Stimulated activated naive CD4-positive, alpha-beta T cell treated with Interleukin-2 at 50 U/mL for 16 hours (primary cell): ENCODE measurements at regions not wholly inside any gene's neighbourhood (a gene's known extent, or its start where the extent isn't known, plus 50 kb on each side); places are given as distances from the start of the nearest gene placed in this dataset.
"Not testable (repeated sequence)": the region's sequence is repeated elsewhere in the genome, so short reads cannot be mapped to it uniquely, and the experiment has no call there.

Experiments used
- DNase-seq: peaks from one replicate; lab custom pipeline; 2025; lab: John Stamatoyannopoulos, UW

- no peak for DNase-seq
Observed at GRCh38 chr11:8772571-8773519, 90.3 kb downstream of the RPL27A start.

- DNase-seq: no peak
Observed at GRCh38 chr11:8773916-8774539, 91.4 kb downstream of the RPL27A start.

- DNase-seq: not testable (repeated sequence)
Observed at GRCh38 chr11:8774916-8775315, 92.3 kb downstream of the RPL27A start.

GRCh38 chr11:8775332-8775731 is 92.7 kb downstream of the RPL27A start:
- DNase-seq: no peak

GRCh38 chr11:8775734-8776133 is 93.1 kb downstream of the RPL27A start:
- DNase-seq: no peak

GRCh38 chr11:8776209-8776608 is 93.6 kb downstream of the RPL27A start:
- no peak for DNase-seq

DNA sequence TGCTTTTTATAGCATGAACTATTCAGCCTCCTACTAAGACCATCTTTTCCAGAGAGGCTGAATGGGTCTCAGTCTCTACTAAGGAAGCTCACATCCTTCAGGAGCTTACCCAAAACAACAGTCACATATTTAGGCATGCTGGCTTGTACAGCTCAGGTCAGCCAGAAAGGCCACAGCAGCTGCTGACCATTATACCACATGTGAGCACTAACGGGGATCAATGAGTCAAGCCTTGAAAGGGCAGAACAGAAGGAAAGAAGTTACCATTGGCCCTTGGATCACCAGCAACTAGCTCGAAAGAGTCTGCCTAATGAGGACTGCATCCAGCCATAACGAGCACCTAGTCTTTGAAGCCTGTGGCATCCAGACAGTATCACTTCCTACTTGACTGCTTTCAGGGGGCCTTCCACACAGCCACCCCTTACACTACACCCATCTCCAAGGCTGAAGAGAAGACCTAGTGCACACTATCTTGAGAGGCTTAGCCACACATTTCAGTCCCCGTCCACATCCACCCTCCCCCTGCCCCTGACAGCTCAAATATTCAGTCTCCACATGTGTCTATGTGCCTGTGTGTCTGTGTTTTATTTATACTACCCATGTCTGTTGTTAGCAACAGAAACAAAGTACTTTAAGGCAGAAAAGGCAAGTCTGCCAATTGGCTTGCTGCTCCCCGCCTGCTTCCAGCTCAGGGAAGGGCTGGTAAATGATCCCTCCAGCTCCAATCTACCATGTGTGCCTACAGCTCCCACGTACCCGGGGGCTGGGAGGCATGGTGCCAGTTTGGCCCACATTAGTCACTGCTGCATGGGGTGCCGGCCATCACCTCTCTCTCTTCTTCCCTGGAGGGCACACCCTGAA is 95.5 kb downstream of the RPL27A start:
- DNase-seq: no peak

GRCh38 chr11:8779107-8779506 is 96.5 kb downstream of the RPL27A start:
- no peak for DNase-seq

DNA sequence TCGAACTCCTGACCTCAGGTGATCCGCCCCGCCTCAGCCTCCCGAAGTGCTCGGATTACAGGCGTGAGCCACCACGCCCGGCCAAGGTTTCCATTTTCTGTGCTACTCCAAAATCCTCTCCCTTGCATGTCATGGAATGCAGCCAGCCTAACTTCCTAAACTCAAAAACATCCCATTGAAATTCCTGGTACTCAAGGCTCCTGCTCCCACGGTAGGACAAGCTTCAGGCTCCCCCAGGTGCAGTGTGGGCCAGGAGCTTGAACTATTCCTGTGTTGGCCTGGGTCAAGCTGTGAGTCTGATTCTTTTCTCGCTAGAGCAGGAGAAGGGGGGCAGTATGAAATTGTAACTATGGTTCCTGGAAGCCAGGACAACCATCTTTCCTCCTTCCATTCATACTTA is 97.1 kb downstream of the RPL27A start:
- DNase-seq: no peak

DNA sequence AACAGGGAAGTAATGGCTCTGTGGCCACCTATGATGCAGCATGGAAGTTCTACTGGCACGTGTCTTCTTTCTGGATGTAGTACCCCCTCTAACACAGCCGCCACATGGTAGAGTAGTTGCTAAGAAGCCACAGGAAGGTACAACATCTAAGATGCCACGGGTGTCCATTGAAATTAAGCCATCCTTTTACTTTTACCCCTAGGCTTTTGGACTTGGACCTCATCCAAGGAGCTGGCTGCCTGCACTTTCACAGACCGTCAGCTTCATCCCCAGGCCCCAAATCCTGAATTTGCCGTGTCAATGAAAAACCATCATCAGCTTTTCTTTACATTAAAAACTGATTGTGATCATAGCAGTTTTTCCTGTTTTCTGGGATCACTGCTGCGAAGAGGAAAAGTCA is 102.4 kb downstream of the RPL27A start:
- no peak for DNase-seq

- DNase-seq: no peak
Observed at GRCh38 chr11:8785457-8785856, 102.9 kb downstream of the RPL27A start.

DNA sequence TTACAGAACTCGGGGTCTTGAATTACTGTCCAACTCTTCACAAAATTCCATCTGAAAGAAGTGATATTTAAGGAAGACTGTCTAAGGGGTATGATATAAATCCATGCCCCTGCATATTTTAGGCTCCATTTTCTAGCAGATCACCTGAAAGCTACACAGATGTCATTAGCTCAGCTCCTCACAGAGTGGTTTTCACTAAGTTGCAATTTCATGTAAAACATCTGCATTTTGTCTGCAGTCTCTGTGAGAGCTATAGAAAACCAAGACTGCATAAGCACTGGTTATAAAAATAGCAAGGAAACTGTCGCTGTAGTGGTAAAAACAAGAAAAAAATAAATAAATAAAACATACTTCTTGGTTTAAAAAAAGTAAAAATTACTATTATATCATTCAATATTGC is 103.4 kb downstream of the RPL27A start:
- no peak for DNase-seq

DNA sequence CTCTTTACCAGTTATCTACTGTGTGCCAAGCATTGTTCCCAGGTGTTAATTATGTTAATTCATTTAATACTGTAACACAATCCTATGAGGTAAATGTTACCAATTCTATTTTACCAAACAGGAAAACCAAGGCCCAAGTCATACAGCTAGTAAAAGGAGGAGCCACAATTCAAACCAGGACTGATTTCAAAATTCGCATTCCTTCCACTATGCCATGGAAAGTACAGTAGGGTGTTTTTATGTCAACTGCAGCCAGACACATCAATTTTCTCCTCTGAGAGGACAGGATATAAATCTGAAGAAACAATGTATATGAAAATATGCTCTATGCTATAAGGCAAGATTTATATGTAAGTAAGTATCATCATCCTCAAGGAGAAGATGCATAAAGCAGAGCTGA is 104.3 kb downstream of the RPL27A start:
- DNase-seq: no peak

GRCh38 chr11:8787372-8787771 is 104.8 kb downstream of the RPL27A start:
- DNase-seq: no peak

DNA sequence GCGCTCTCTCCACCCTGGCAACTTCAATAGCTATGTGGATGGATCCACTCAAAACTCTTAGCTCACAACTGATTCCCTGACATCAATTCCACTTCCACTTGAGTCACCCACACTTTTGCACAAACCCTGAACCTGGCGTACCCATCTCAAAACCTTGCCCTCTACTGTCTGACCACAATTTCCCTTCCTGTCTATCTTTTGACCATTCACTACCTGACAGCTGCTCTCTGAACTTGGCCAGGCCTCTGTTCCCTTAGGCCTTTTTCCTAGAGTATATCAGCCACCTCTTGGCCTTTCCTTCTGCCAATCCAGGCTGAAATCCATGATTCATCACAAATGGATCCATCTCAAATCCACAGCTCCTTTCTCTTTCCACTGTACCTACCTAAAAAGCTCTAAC is 106.0 kb downstream of the RPL27A start:
- no peak for DNase-seq

DNA sequence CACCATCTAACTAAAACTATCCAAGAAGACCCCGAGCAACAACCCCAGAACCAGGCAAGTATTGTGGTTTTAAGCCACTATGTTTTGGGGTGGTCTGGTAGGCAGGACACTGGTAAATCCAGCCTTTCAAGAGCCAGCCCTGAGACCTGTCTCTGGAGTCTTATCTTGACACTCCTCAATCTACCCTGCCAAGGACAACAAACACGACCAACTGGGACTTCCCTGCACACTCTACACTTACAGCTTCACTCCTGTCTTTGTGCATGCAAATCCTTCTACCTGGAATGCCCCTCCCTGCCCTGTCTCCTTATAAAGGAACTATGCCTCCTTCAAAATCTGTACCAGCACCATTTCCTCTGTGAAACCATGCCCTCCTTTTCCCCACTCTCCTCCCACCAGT is 107.3 kb downstream of the RPL27A start:
- no peak for DNase-seq

- no peak for DNase-seq
Observed at GRCh38 chr11:8790968-8791367, 108.4 kb downstream of the RPL27A start.

- no peak for DNase-seq
Observed at GRCh38 chr11:8792710-8793109, 110.1 kb downstream of the RPL27A start.

- DNase-seq: no peak
Observed at GRCh38 chr11:8793114-8793777, 110.7 kb downstream of the RPL27A start.

DNA sequence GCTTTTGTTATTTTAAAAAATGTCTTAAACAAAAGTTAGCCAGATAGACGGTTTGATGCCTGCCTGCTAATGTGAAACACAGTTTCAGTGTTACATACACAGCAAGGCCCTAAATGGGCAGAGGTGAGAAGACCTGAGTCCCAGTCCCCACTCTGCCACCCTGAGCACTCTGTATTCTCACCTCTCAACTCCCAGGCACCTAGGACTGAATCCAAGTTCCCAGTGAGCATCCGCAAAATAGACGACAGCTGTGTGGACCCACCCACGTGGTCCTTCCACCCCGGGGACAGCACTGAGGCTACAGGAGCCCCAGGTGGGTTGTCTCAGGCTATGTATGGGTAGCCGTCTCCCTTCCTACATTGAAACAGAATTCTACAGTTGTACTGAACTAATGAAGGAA is 111.5 kb downstream of the RPL27A start:
- DNase-seq: no peak

GRCh38 chr11:8794677-8795103 is 112.1 kb downstream of the RPL27A start:
- DNase-seq: no peak

GRCh38 chr11:8796941-8797340 is 114.0 kb upstream of the AKIP1 start:
- no peak for DNase-seq
